Mesothelial cell of epicardium (in vitro differentiated cells): ENCODE measurements at regions not wholly inside any gene's neighbourhood (a gene's known extent, or its start where the extent isn't known, plus 50 kb on each side); places are given as distances from the start of the nearest gene placed in this dataset.

Experiments used
- DNase-seq, 2 experiments: peaks; one replicate each; pipeline ENCODE4 v3.0.0; 2021; ENCODE audit warnings: low spot score in 2 of 2; ENCODE audit not compliant: unreplicated experiment in 2 of 2
- H3K27ac Mint-ChIP-seq: 2 replicates; pipeline ENCODE4 v1.8.0; 2021; ENCODE audit warnings: mixed read lengths
- H3K27me3 Mint-ChIP-seq: 2 replicates; pipeline ENCODE4 v1.8.0; 2021; ENCODE audit warnings: low read depth, mixed read lengths
- H3K36me3 Mint-ChIP-seq: 2 replicates; pipeline ENCODE4 v1.8.0; 2021; ENCODE audit warnings: mixed read lengths
- H3K4me1 Mint-ChIP-seq: 2 replicates; pipeline ENCODE4 v1.8.0; 2021; ENCODE audit warnings: mixed read lengths
- H3K4me3 Mint-ChIP-seq: 2 replicates; pipeline ENCODE4 v1.8.0; 2021; ENCODE audit warnings: mild to moderate bottlenecking, moderate library complexity, mixed read lengths
- H3K9me3 Mint-ChIP-seq: 2 replicates; pipeline ENCODE4 v1.8.0; 2021; ENCODE audit warnings: mixed read lengths
- CTCF ChIP-seq: fragments of 200-600 bp; sonication (generic); IDR thresholded peaks from one replicate; pipeline ENCODE4 v1.5.0; 2021; ENCODE audit warnings: antibody characterized with exemption; ENCODE audit not compliant: unreplicated experiment

GRCh38 chr15:72835294-72835890 is 51.8 kb upstream of the ADPGK start:
- no peak for DNase-seq
- no peak for TF ChIP-seq CTCF
- Mint-ChIP-seq H3K9me3 (no peaks in the 10 kb centered on the region), H3K4me3 (no peak overlapping the region), H3K27ac (no peak overlapping the region), H3K4me1 (no peaks in the 10 kb centered on the region), H3K36me3 (no peaks in the 10 kb centered on the region), H3K27me3 (peaks cover 5% of the 10 kb centered on the region)

- TF ChIP-seq CTCF = no peak
- no peaks in the 10 kb centered on the region for H3K4me1 Mint-ChIP-seq
- no peak overlapping the region for H3K27ac Mint-ChIP-seq
- no peaks in the 10 kb centered on the region for H3K36me3 Mint-ChIP-seq
- H3K27me3 Mint-ChIP-seq = peaks cover 8% of the 10 kb centered on the region
- no peak for DNase-seq
- H3K4me3 Mint-ChIP-seq = no peak overlapping the region
- H3K9me3 Mint-ChIP-seq = no peaks in the 10 kb centered on the region
These were observed 50.0 kb upstream of the ADPGK start for GRCh38 chr15:72833561-72833960.
